ENCODE measurements at regions not wholly inside any gene's neighbourhood (a gene's known extent, or its start where the extent isn't known, plus 50 kb on each side); places are given as distances from the start of the nearest gene placed in this dataset.
A peak's percentile ranks its signal among the peaks of the same experiment; 100 is the strongest.
"Not testable (repeated sequence)": the region's sequence is repeated elsewhere in the genome, so short reads cannot be mapped to it uniquely, and the experiment has no call there.

DNA sequence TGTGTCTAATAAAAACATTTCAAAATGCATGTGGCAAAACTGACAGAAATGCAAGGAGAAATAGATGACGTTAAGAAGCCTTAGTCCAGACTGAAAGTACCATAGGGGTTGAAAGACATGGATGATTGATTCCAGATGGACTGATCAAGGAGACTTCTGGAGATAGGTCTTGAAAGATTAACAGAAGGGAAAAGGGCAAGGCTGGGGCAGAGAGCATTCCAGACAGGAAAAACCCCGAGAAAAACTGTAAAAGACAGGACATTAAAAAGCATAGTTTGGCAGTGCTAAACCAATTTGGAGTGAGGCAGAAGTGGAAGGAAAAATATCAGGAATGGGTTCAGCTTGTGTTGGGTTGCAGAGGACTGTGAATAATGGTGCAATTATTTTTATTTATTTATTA, 375.2 kb upstream of the SGO1 start:
- no peak for TF ChIP-seq EZH2 (IDR thresholded peaks at IDR 0.05; ENCODE audit: low read length, missing control alignments)
- TF ChIP-seq, protein P1, sequence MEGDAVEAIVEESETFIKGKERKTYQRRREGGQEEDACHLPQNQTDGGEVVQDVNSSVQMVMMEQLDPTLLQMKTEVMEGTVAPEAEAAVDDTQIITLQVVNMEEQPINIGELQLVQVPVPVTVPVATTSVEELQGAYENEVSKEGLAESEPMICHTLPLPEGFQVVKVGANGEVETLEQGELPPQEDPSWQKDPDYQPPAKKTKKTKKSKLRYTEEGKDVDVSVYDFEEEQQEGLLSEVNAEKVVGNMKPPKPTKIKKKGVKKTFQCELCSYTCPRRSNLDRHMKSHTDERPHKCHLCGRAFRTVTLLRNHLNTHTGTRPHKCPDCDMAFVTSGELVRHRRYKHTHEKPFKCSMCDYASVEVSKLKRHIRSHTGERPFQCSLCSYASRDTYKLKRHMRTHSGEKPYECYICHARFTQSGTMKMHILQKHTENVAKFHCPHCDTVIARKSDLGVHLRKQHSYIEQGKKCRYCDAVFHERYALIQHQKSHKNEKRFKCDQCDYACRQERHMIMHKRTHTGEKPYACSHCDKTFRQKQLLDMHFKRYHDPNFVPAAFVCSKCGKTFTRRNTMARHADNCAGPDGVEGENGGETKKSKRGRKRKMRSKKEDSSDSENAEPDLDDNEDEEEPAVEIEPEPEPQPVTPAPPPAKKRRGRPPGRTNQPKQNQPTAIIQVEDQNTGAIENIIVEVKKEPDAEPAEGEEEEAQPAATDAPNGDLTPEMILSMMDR (conservative IDR thresholded peaks at IDR 0.05 in 1 of 2, IDR thresholded peaks at IDR 0.05 in 1 of 2; ENCODE audit: low read depth in 1 of 2, low read length in 2 of 2), result no peak
- Histone ChIP-seq H3K27me3 (ENCODE audit: control insufficient read depth, insufficient read depth, low read length) (no peaks in the 10 kb centered on the region), H3K79me2 (ENCODE audit: control insufficient read depth, insufficient read depth, low read length) (no peaks in the 10 kb centered on the region), H2AFZ (ENCODE audit: low read length) (no peak overlapping the region), H3K36me3 (ENCODE audit: control insufficient read depth, insufficient read depth, low read length) (no peaks in the 10 kb centered on the region), H3K27ac (ENCODE audit: insufficient read depth, low read length) (no peak overlapping the region), H3K4me3 (replicated peaks in 1 of 4; ENCODE audit: control extremely low read depth in 1 of 4, insufficient read depth in 1 of 4, low read depth in 3 of 4, low read length in 4 of 4) (no peak overlapping the region), H3K4me1 (ENCODE audit: control insufficient read depth, extremely low read depth, insufficient read depth, low read length) (no peaks in the 10 kb centered on the region), H3K9me3 (ENCODE audit: control insufficient read depth, insufficient read depth, low read depth, low read length) (no peaks in the 10 kb centered on the region), H3K9ac (ENCODE audit: insufficient read depth, low read length) (no peak overlapping the region), H3K4me2 (ENCODE audit: extremely low read depth, insufficient read depth, low read length) (no peak overlapping the region), H4K20me1 (ENCODE audit: control insufficient read depth, extremely low read depth, insufficient read depth, low read length) (no peaks in the 10 kb centered on the region)
- peak in 1 of 2 donors; percentile 59 for DNase-seq (ENCODE audit: low read depth in 2 of 2)

DNA sequence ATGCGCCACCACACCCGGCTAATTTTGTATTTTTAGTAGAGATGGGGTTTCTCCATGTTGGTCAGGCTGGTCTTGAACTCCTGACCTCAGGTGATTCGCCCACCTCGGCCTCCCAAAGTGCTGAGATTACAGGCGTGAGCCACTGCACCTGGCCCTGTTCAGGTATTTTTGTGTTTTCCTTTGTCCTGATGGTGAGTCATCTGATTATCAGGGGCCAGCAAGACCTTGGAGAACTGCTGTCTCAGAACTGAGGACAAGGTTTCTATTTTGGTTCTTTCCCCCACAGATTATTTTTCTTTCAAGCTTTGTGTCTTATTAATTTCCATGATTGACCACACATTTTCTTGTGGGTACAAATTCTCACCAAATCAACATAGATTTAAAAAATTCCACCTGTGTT, 374.4 kb upstream of the SGO1 start:
- not testable (repeated sequence) for H3K79me2 ChIP-seq (ENCODE audit: control insufficient read depth, insufficient read depth, low read length); H3K9me3 ChIP-seq (ENCODE audit: control insufficient read depth, insufficient read depth, low read depth, low read length); H3K36me3 ChIP-seq (ENCODE audit: control insufficient read depth, insufficient read depth, low read length); H3K9ac ChIP-seq (ENCODE audit: insufficient read depth, low read length); H2AFZ ChIP-seq (ENCODE audit: low read length); H3K27ac ChIP-seq (ENCODE audit: insufficient read depth, low read length); H3K4me1 ChIP-seq (ENCODE audit: control insufficient read depth, extremely low read depth, insufficient read depth, low read length); H3K4me2 ChIP-seq (ENCODE audit: extremely low read depth, insufficient read depth, low read length); H4K20me1 ChIP-seq (ENCODE audit: control insufficient read depth, extremely low read depth, insufficient read depth, low read length); H3K27me3 ChIP-seq (ENCODE audit: control insufficient read depth, insufficient read depth, low read length); H3K4me3 ChIP-seq (replicated peaks in 1 of 4; ENCODE audit: control extremely low read depth in 1 of 4, insufficient read depth in 1 of 4, low read depth in 3 of 4, low read length in 4 of 4)
- peak in 1 of 2 donors; percentile 34 for DNase-seq (ENCODE audit: low read depth in 2 of 2)

DNA sequence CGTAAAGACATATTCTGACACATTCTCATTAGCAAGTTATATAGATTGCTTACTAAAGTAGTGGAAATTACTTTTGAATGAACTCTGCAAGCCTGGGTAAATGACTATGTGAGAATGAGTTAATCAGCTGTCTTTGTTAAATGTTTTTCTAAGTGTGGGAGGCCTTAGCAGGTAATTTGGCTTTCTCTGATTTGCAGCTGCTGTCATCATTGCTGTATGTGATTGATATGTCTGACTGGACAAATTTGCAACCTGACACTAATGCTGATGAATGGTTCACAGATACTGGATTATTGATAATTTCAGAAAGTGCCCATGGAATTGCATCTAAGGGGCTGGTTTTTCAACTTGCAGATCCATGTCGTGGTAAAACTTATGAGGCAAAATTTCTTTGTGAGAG, 372.2 kb upstream of the SGO1 start:
- no peak for DNase-seq (ENCODE audit: low read depth in 2 of 2)
- Histone ChIP-seq H2AFZ (ENCODE audit: low read length) (no peak overlapping the region), H4K20me1 (ENCODE audit: control insufficient read depth, extremely low read depth, insufficient read depth, low read length) (no peaks in the 10 kb centered on the region), H3K36me3 (ENCODE audit: control insufficient read depth, insufficient read depth, low read length) (no peaks in the 10 kb centered on the region), H3K4me1 (ENCODE audit: control insufficient read depth, extremely low read depth, insufficient read depth, low read length) (no peaks in the 10 kb centered on the region), H3K9ac (ENCODE audit: insufficient read depth, low read length) (no peak overlapping the region), H3K9me3 (ENCODE audit: control insufficient read depth, insufficient read depth, low read depth, low read length) (no peaks in the 10 kb centered on the region), H3K4me2 (ENCODE audit: extremely low read depth, insufficient read depth, low read length) (no peak overlapping the region), H3K79me2 (ENCODE audit: control insufficient read depth, insufficient read depth, low read length) (no peaks in the 10 kb centered on the region), H3K4me3 (replicated peaks in 1 of 4; ENCODE audit: control extremely low read depth in 1 of 4, insufficient read depth in 1 of 4, low read depth in 3 of 4, low read length in 4 of 4) (no peak overlapping the region), H3K27ac (ENCODE audit: insufficient read depth, low read length) (no peak overlapping the region), H3K27me3 (ENCODE audit: control insufficient read depth, insufficient read depth, low read length) (no peaks in the 10 kb centered on the region)
- TF ChIP-seq, protein P1 (conservative IDR thresholded peaks at IDR 0.05 in 1 of 2, IDR thresholded peaks at IDR 0.05 in 1 of 2; ENCODE audit: low read depth in 1 of 2, low read length in 2 of 2), result no peak
- TF ChIP-seq EZH2 (IDR thresholded peaks at IDR 0.05; ENCODE audit: low read length, missing control alignments), result no peak

DNA sequence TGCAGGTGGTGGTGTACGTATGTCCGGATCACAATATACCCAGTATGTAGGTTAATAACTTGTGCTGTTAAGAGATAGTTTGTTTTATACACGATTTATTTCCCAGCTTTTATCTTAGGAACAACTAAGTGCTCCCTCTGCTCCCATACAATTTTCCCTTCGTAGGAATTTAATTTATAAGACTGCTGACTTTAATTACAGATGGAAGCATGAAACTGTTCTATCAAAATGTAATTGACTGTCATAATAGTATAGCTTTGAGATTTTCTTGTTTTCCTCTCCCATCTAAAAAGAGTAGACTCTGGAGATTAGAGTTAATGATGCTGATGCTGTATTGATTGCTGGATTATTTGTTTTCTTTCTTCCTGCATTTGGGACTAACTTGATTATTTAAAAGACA, 370.7 kb upstream of the SGO1 start:
- no peak for DNase-seq (ENCODE audit: low read depth in 2 of 2)
- H3K79me2 ChIP-seq (ENCODE audit: control insufficient read depth, insufficient read depth, low read length), result no peaks in the 10 kb centered on the region
- no peaks in the 10 kb centered on the region for H4K20me1 ChIP-seq (ENCODE audit: control insufficient read depth, extremely low read depth, insufficient read depth, low read length)
- H2AFZ ChIP-seq (ENCODE audit: low read length), result no peak overlapping the region
- no peak overlapping the region for H3K4me2 ChIP-seq (ENCODE audit: extremely low read depth, insufficient read depth, low read length)
- H3K4me3 ChIP-seq (replicated peaks in 1 of 4; ENCODE audit: control extremely low read depth in 1 of 4, insufficient read depth in 1 of 4, low read depth in 3 of 4, low read length in 4 of 4), result no peak overlapping the region
- no peaks in the 10 kb centered on the region for H3K4me1 ChIP-seq (ENCODE audit: control insufficient read depth, extremely low read depth, insufficient read depth, low read length)
- H3K36me3 ChIP-seq (ENCODE audit: control insufficient read depth, insufficient read depth, low read length), result no peaks in the 10 kb centered on the region
- H3K9ac ChIP-seq (ENCODE audit: insufficient read depth, low read length), result no peak overlapping the region
- H3K9me3 ChIP-seq (ENCODE audit: control insufficient read depth, insufficient read depth, low read depth, low read length), result no peaks in the 10 kb centered on the region
- no peak overlapping the region for H3K27ac ChIP-seq (ENCODE audit: insufficient read depth, low read length)
- no peak for TF ChIP-seq EZH2 (IDR thresholded peaks at IDR 0.05; ENCODE audit: low read length, missing control alignments)
- TF ChIP-seq, protein P1 (conservative IDR thresholded peaks at IDR 0.05 in 1 of 2, IDR thresholded peaks at IDR 0.05 in 1 of 2; ENCODE audit: low read depth in 1 of 2, low read length in 2 of 2), result no peak
- no peaks in the 10 kb centered on the region for H3K27me3 ChIP-seq (ENCODE audit: control insufficient read depth, insufficient read depth, low read length)

Measured in fibroblast of lung (primary cell).